Large intestine (tissue), 3 donors: ENCODE measurements at regions not wholly inside any gene's neighbourhood (a gene's known extent, or its start where the extent isn't known, plus 50 kb on each side); places are given as distances from the start of the nearest gene placed in this dataset.

Experiments used
- DNase-seq, 2 donors: peaks; one replicate each; pipeline versions ENCODE4 v3.0.0 to v3.0.0-alpha.2; 2013
- H3K27ac ChIP-seq: one replicate; pipeline ENCODE4 v1.5.1; 2013; ENCODE audit warnings: low read length
- H3K27me3 ChIP-seq: 2 replicates; pipeline ENCODE4 v1.6.1; 2013; ENCODE audit warnings: low read length; ENCODE audit not compliant: control insufficient read depth, insufficient read depth
- H3K36me3 ChIP-seq: 2 replicates; pipeline ENCODE4 v1.6.1; 2013; ENCODE audit warnings: low read length; ENCODE audit not compliant: control insufficient read depth, insufficient read depth
- H3K4me1 ChIP-seq: one replicate; pipeline ENCODE4 v1.6.1; 2013; ENCODE audit warnings: low read length; ENCODE audit not compliant: control insufficient read depth, insufficient read depth
- H3K4me3 ChIP-seq: one replicate; pipeline ENCODE4 v1.5.1; 2013; ENCODE audit warnings: low read length
- H3K9me3 ChIP-seq: one replicate; pipeline ENCODE4 v1.6.1; 2013; ENCODE audit warnings: mild to moderate bottlenecking, low read depth, low read length, moderate library complexity; ENCODE audit not compliant: control insufficient read depth
- WGBS: methylation state at CpG from one replicate; pipeline ENCODE4 v1.1.5; 2013; ENCODE audit warnings: low lambda C conversion rate; ENCODE audit not compliant: insufficient coverage; 5-methylcytosine and 5-hydroxymethylcytosine counted together

DNA sequence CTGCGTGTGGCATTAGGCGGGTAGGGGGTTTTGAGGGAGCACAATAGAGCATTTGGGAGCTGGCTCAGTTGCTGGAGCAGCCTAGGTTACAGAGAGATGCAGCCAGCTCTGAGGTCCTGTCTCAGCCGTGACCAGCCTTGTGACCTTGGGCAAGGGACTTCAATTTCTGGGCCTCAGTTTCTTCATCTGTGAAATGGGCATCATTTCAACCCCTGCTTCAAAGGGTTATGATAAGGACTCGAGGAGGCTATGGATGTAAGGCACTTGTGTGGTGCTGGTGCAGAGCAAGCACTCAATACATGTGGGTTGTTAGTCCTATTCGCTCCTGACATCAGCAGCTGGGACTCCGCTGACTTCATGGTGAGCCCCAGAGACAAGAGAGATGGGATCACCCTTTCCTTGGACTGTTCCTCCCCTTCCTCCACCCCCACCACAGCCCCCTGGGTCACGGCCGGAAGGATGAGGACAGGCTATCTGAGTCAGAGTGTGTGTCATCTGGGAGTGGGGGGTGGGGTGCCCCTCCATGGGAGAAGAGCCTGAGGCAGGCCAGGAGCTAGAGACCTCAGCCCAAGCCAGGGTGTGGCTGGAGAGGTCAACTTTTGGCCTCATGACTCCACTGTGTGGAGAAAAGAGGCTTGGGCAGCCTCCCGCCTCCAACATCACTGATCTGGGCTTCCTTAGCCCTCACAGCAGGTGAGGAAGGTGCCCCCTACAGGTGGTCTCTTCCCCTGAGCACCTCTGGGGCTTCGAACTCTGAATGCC, 71.4 kb upstream of the ZBTB40 start:
- Histone ChIP-seq H3K27me3 (peaks cover 5% of the 10 kb centered on the region), H3K4me1 (no peaks in the 10 kb centered on the region), H3K9me3 (no peaks in the 10 kb centered on the region), H3K27ac (no peak overlapping the region), H3K4me3 (no peak overlapping the region), H3K36me3 (no peaks in the 10 kb centered on the region)
- no peak for DNase-seq
- WGBS, result no CpG with 5 or more reads among the region's 10 CpGs

DNA sequence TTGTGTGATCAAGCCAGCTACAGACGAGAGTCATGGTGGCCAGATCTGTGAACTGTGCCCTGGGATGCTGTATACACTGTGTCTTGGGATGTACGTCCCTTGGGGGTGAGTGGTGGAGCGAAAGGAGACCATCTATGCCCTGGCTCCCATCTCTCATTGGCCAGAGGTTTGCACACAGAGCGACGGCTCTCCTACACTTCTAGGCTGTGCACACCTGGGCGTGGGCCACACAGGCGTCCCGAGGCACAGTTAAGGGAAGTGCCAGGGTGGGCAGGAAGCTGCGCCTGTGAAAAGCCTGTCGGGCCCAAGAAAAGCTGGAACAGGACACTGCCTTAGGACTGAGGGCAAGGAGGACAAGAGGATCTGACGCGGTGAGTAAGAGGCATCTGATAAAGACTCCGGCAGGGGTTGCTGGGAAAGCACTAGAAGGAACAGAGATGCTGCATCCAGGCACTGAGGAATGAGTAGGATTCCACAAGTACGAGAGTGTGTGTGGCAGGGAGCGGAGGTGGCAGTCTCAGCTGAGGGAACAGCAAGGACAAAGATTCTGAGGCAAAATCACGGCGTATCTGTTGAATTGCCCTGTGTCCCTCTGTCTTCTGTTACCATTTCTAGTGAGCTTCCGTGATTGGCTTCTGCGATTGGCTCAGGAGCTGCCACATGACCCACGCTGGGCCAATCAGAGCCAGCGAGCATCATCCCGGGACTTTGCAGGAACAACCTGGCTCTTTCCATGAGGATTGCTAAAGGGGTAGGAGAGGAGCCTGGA, 67.9 kb upstream of the ZBTB40 start:
- H3K36me3 ChIP-seq, result no peaks in the 10 kb centered on the region
- H3K9me3 ChIP-seq, result no peaks in the 10 kb centered on the region
- no peak for DNase-seq
- H3K27ac ChIP-seq, result no peak overlapping the region
- no peaks in the 10 kb centered on the region for H3K4me1 ChIP-seq
- peaks cover 13% of the 10 kb centered on the region for H3K27me3 ChIP-seq
- no CpG with 5 or more reads among the region's 22 CpGs for WGBS
- H3K4me3 ChIP-seq, result no peak overlapping the region

DNA sequence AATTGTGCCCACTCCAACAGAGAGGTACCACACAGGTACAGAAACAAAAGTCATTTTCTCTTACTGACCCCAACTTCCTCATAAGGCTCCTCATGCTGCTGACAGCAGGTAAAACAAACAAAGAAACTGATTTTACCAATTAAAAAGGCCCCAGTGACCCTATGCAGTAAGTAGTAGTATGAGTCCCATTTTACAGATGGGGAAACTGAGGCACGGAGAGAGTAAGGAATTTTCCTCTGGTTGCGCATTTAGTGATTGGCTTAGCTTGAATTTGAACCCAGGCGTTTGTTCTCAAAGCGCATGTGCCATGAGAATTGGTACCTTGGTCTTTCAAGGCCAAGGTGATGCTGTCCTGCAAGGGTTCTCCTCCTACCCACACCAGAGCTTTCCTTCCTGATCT, 66.1 kb upstream of the ZBTB40 start:
- H3K27me3 ChIP-seq, result peaks cover 13% of the 10 kb centered on the region
- H3K36me3 ChIP-seq, result no peaks in the 10 kb centered on the region
- H3K27ac ChIP-seq, result no peak overlapping the region
- no peaks in the 10 kb centered on the region for H3K9me3 ChIP-seq
- no peak for DNase-seq
- no peaks in the 10 kb centered on the region for H3K4me1 ChIP-seq
- WGBS, result no CpG with 5 or more reads among the region's 4 CpGs
- no peak overlapping the region for H3K4me3 ChIP-seq

DNA sequence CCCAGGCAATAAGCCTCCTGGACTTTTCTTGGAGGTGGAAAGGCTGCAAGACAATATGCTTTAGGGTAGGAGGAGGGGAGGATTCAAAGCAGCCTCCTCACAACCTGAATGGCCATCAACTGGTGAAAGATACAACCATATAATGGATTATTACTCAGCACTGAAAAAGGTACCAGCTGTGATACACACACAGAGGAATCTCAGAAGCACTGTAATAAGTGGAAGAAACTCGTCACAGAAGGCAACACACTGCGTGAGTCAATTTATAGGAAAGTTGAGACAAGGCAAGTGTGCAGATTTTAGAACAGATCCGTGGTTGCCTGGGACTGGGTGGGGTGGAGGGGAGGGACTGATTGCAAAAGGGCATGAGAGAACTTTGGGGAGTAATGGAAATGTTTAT, 64.9 kb upstream of the ZBTB40 start:
- H3K9me3 ChIP-seq, result no peaks in the 10 kb centered on the region
- no peaks in the 10 kb centered on the region for H3K4me1 ChIP-seq
- H3K36me3 ChIP-seq, result no peaks in the 10 kb centered on the region
- no peak overlapping the region for H3K27ac ChIP-seq
- no CpG with 5 or more reads among the region's 3 CpGs for WGBS
- peaks cover 13% of the 10 kb centered on the region for H3K27me3 ChIP-seq
- no peak for DNase-seq
- H3K4me3 ChIP-seq, result no peak overlapping the region

DNA sequence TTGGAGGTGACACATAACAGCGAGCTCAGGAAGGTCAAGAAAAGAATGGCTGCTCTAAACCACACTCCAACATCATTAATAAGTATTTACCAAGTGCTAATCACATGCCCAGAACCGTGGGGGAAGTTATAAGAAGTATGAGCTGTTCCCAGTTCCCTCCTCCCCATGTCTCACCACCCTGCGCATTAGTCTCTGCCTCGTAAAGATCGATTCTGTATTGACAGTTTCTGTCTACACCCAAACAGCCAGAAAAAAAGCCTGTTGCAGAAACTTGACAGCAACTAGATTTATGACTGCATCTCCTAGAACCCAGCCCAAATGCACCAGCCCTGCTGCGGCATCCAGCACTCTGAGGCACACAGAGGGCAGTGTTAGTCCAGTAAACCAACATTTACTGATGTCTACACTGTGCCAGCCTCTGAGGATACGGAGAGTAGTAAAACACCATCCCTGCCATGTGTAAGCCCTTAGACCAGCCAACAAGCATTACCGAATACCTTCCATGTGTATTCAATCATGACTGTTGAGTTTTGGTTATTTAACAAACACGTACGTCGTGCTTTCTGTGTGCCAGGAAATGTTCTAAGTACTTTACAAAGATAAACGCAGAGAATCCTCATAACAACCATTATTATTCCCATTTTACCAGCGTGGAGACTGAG, 63.6 kb upstream of the ZBTB40 start:
- Histone ChIP-seq H3K4me3 (no peak overlapping the region), H3K27ac (no peak overlapping the region), H3K27me3 (peaks cover 13% of the 10 kb centered on the region), H3K4me1 (no peaks in the 10 kb centered on the region), H3K36me3 (no peaks in the 10 kb centered on the region), H3K9me3 (no peaks in the 10 kb centered on the region)
- WGBS, result 68% methylated on average over 4 of the region's 13 CpGs
- DNase-seq, result no peak

DNA sequence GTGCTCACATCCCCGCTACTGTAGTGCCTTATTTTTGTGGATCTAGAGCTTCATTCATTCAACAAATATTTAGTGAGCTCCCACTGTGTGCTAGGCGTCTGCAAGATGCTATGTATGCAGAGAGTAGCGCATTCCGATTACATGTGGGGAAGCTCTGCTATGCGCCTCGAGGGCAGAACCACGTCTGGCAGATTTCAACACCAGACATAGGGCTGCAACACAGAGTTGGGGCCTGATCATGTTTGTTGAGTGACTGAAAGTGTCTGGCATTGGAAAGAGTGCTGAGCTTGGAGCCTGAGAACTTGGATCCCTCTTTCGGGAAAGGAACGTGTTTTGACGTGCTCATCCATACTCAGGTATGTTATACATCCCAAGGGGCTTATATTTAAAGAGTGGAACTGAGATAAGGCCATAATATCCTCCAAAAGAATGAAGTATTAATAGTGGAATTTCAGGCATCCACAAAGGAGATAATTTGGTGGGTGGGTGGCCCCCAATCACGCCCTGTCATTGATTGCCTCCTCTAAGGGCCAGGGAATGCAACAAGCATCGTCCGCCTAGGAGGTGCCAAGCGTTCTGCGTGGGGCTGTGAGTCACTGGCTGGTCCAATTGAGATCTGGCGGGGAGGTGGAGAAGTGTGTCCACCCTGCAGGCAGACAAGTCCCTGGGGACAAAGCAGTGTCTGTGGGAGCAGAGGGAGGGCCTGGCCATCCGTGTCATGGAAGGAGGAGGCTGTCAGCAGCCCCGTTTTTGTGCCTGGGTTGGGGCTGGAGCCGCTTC, 62.8 kb upstream of the ZBTB40 start:
- WGBS, result 92% methylated on average over 2 of the region's 19 CpGs
- no peak for DNase-seq
- Histone ChIP-seq H3K4me1 (no peaks in the 10 kb centered on the region), H3K4me3 (no peak overlapping the region), H3K27ac (no peak overlapping the region), H3K36me3 (no peaks in the 10 kb centered on the region), H3K9me3 (no peaks in the 10 kb centered on the region), H3K27me3 (peaks cover 11% of the 10 kb centered on the region)

DNA sequence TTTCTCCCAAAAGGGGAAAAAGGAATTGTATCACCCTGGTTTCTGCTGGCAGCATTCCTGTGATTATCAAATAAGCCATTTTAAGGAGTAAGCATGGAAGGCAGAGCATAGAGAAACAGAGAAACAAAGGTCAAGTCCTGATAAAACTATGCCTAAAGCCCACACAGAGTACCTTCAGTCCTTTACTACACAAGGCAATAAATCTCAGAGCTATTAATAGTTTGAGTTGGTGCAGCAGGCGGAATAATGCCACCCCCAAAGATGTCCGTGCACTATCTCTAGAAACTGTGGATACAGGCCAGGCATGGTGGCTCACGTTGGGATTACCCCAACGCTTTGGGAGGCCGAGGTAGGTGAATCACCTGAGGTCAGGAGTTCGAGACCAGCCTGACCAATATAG, 58.1 kb upstream of the ZBTB40 start:
- Histone ChIP-seq H3K27ac (no peak overlapping the region), H3K36me3 (no peaks in the 10 kb centered on the region), H3K4me3 (no peak overlapping the region), H3K27me3 (peaks cover 1% of the 10 kb centered on the region), H3K4me1 (no peaks in the 10 kb centered on the region), H3K9me3 (no peaks in the 10 kb centered on the region)
- DNase-seq, result no peak
- no CpG with 5 or more reads among the region's 6 CpGs for WGBS

DNA sequence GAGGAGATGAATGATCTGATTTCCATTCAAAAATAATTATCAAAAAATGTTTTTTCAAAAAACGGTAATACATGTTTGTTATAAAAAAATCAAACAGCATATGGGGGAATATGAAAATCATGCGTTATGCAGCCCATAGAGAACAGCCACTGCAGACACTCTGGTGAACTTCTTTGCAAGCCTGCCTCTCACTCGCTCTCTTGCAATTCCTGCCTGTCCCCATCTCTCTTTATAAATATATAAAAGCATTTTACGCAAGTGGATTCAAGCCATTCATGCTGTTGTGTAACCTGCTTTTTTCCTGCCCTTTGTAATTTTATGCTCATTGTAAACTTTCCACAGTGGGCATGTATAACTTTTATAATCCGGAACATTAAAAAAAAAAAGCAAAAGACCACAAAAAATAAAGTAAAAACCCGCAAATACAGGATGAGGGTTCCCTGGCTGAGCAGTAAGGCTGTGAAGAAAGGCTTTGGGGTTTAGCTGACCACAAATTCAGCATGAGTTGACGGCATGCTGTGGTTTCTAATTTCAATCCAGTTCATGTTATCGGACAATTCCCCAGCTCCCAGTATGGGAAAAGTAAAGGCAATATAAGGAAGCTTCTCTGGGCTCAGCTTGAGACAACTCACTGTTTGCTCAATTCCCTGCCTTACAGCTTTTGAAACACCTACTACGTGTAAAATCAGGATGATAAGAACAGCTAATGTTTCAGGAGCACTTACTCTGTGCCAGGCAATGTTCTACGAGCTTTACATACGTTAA, 52.8 kb upstream of the ZBTB40 start:
- no peaks in the 10 kb centered on the region for H3K36me3 ChIP-seq
- no peaks in the 10 kb centered on the region for H3K4me1 ChIP-seq
- no peak for DNase-seq
- no peak overlapping the region for H3K27ac ChIP-seq
- H3K9me3 ChIP-seq, result no peaks in the 10 kb centered on the region
- WGBS, result 90% methylated on average over 5 of the region's 11 CpGs
- no peak overlapping the region for H3K4me3 ChIP-seq
- H3K27me3 ChIP-seq, result peaks cover 2% of the 10 kb centered on the region

DNA sequence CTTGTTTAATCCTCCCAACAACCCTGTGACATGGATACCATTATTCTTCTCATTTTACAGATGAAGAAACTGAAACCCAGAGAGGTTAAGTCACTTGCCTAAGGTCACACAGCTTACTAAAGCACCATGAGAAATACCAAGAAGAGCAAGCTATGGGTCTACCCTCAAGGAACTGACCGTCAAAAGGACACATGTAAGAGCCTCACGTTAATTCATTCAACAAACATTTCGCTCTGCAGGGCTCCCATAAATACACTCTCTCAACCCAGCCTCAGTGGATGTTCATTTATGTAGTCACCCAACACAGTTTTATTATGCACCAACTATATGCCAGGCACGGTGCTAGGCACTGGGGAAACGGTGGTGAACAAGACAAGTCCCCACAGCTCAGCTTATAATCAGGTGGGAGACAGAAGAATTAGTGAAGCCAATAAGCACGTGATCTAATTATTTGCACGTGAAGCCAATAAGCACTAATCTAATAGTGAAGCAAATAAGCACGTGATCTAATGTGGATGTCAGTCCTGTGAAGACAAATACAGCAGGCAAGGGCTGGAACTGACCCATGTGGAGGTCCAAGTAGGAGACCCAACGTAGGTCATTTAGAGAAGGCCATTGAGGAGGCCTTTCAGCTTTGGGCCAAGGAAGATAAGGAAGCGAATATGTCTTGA, 52.1 kb upstream of the ZBTB40 start:
- no peak overlapping the region for H3K4me3 ChIP-seq
- no CpG with 5 or more reads among the region's 10 CpGs for WGBS
- no peak for DNase-seq
- peaks cover 6% of the 10 kb centered on the region for H3K27me3 ChIP-seq
- H3K27ac ChIP-seq, result no peak overlapping the region
- no peaks in the 10 kb centered on the region for H3K9me3 ChIP-seq
- no peaks in the 10 kb centered on the region for H3K4me1 ChIP-seq
- H3K36me3 ChIP-seq, result no peaks in the 10 kb centered on the region
